ENCODE measurements at regions not wholly inside any gene's neighbourhood (a gene's known extent, or its start where the extent isn't known, plus 50 kb on each side); places are given as distances from the start of the nearest gene placed in this dataset.

DNA sequence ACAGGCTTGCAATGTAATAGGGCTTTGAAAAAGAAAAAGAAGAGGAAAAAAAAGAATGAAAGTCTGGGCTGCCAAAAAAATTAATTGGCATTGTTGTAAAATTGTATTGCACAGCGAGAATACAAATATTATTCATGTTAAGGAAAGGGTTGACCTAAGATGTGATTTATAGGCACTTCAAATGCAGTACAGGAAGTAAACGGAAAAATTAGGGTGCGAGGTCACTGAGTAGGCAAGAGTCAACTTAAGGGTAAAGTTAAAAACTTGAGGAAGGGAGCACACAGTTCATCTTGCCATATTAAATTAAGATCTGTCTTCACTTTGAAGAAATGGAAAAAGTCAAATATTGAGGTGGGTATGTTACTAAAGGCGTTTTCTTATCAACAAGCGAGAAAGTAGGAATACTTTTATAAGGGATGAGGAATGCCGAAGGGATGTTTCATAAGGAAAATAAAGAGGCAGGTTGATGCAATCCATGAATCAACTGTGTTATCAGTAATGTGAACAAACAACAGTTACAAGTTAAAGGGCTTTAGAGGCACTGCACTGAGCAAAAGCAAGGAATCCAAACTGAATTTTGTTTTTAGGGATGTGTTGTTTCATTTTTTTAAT is 123.0 kb downstream of the WT1 start (continued):
- TF ChIP-seq DACH1 (IDR thresholded peaks at IDR 0.05; ENCODE audit: partially characterized antibody) (no peak), ZNF695 (CRISPR knock-in tag; IDR thresholded peaks at IDR 0.05) (no peak)

DNA sequence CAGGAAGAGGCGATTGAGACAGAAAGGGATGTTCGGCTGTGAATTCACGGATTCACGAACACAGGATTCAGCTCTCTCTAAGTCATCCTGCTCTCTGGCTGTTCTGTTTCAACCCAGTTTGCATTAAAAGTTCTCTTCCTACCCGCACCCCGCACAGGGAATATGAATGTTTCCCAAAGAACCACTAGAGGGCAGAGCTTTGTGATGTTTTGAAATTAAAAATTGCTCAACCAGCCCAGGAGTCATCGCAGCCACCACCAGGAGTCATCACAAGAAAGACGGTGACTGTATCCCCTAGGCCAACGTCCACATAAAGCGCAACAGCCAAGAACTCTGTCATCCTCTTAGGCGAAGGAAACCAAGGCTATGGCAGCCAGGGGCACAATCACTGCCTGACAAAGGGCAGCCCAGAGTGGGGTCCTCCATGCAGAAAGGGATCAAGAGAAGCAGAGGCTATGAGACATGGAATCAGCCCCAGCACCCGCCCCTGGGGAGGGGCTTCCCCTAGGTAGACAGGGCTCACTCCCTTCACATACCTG is 122.4 kb downstream of the WT1 start:
- peak; percentile 60 to 63 (median 62) for DNase-seq (ENCODE audit: extremely low read depth in 1 of 4, low spot score in 3 of 4)
- CTCF ChIA-PET (ENCODE audit: low intra/inter-chr PET ratio): interaction anchor here (1.0 kb wide), 1 partner anchor 303 kb away, joined by 4 read pairs; no protein-coding TSS in a partner anchor
- no peak overlapping the region for H3K27ac ChIP-seq (ENCODE audit: extremely low read depth, low read depth, low read length)
- intact Hi-C loops (cut with micrococcal nuclease): no loop called here
- BruUV-seq (replicated peaks): no TSS peak
- peaks cover 9 to 34% of the 10 kb centered on the region in 2 experiments for H3K27me3 ChIP-seq (ENCODE audit: control insufficient read depth in 2 of 2, insufficient read depth in 2 of 2, low read length in 2 of 2)
- no peak overlapping the region for H2AFZ ChIP-seq (ENCODE audit: low read depth, low read length)
- H3K79me2 ChIP-seq (ENCODE audit: control insufficient read depth, insufficient read depth, low read length): no peaks in the 10 kb centered on the region
- no peaks in the 10 kb centered on the region for H4K20me1 ChIP-seq (replicated peaks; ENCODE audit: control insufficient read depth, insufficient read depth, low read length)
- FAIRE-seq: peak; percentile 78
- WGBS (ENCODE audit: insufficient coverage, low coverage, missing lambda C conversion rate): 0% methylated on average over 12 of the region's 12 CpGs
- in situ Hi-C loops (cut with MboI): no loop called here
- no peaks in the 10 kb centered on the region for H3K9me1 ChIP-seq (ENCODE audit: control insufficient read depth, insufficient read depth, low read length)
- no peaks in the 10 kb centered on the region for H3K4me1 ChIP-seq (replicated peaks in 1 of 2; ENCODE audit: control insufficient read depth in 2 of 2, insufficient read depth in 2 of 2, low read length in 2 of 2)
- no peak overlapping the region for H3K4me3 ChIP-seq
- H3K9me3 ChIP-seq (replicated peaks; ENCODE audit: control insufficient read depth, insufficient read depth, low read depth, low read length): no peaks in the 10 kb centered on the region
- POLR2A ChIA-PET: interaction anchor here (0.6 kb wide), 1 partner anchor 504 kb away, joined by 4 read pairs; no protein-coding TSS in a partner anchor
- no peak overlapping the region for H3K4me2 ChIP-seq (ENCODE audit: insufficient read depth, low read length)
- no peak overlapping the region for H3K9ac ChIP-seq (ENCODE audit: insufficient read depth in 1 of 2, low read depth in 2 of 2, low read length in 2 of 2)
- ATAC-seq: peak; percentile 98
- no peaks in the 10 kb centered on the region for H3K36me3 ChIP-seq (ENCODE audit: control insufficient read depth, insufficient read depth, low read length)
- TF ChIP-seq CEBPG (CRISPR knock-in tag; IDR thresholded peaks at IDR 0.05) (peak; percentile 67), CEBPG (tag; conservative IDR thresholded peaks at IDR 0.05 in 1 of 2, IDR thresholded peaks at IDR 0.05 in 1 of 2) (peak; percentile 78 to 91), ZBTB33 (CRISPR knock-in tag; IDR thresholded peaks at IDR 0.05) (no peak), ZBTB2 (IDR thresholded peaks at IDR 0.05) (no peak), CEBPB (tag; IDR thresholded peaks at IDR 0.05) (peak; percentile 93), MBD2 (IDR thresholded peaks at IDR 0.05; ENCODE audit: borderline replicate concordance, low read depth) (no peak)
- TF ChIP-seq, protein P1, sequence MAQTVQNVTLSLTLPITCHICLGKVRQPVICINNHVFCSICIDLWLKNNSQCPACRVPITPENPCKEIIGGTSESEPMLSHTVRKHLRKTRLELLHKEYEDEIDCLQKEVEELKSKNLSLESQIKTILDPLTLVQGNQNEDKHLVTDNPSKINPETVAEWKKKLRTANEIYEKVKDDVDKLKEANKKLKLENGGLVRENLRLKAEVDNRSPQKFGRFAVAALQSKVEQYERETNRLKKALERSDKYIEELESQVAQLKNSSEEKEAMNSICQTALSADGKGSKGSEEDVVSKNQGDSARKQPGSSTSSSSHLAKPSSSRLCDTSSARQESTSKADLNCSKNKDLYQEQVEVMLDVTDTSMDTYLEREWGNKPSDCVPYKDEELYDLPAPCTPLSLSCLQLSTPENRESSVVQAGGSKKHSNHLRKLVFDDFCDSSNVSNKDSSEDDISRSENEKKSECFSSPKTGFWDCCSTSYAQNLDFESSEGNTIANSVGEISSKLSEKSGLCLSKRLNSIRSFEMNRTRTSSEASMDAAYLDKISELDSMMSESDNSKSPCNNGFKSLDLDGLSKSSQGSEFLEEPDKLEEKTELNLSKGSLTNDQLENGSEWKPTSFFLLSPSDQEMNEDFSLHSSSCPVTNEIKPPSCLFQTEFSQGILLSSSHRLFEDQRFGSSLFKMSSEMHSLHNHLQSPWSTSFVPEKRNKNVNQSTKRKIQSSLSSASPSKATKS (CRISPR knock-in tag; IDR thresholded peaks at IDR 0.05): no peak

Measured in K562 (cell line).